ENCODE measurements at regions not wholly inside any gene's neighbourhood (a gene's known extent, or its start where the extent isn't known, plus 50 kb on each side); places are given as distances from the start of the nearest gene placed in this dataset.
"Not testable (repeated sequence)": the region's sequence is repeated elsewhere in the genome, so short reads cannot be mapped to it uniquely, and the experiment has no call there.

GRCh38 chr3:164748626-164749025, 329.7 kb downstream of the SI start:
- no peak for DNase-seq (ENCODE audit: low read depth)

GRCh38 chr3:164741869-164742268, 336.4 kb downstream of the SI start:
- DNase-seq (ENCODE audit: low read depth), result no peak

GRCh38 chr3:164737174-164737573, 341.1 kb downstream of the SI start:
- no peak for DNase-seq (ENCODE audit: low read depth)

GRCh38 chr3:164732166-164732565, 346.1 kb downstream of the SI start:
- DNase-seq (ENCODE audit: low read depth), result no peak

- DNase-seq (ENCODE audit: low read depth), result no peak
These were observed 347.4 kb downstream of the SI start for GRCh38 chr3:164730815-164731360.

- no peak for DNase-seq (ENCODE audit: low read depth)
These were observed 354.9 kb downstream of the SI start for GRCh38 chr3:164723396-164723795.

- DNase-seq (ENCODE audit: low read depth), result not testable (repeated sequence)
These were observed 375.5 kb downstream of the SI start for GRCh38 chr3:164702808-164703207.

- no peak for DNase-seq (ENCODE audit: low read depth)
These were observed 390.4 kb downstream of the SI start for GRCh38 chr3:164687902-164688301.

GRCh38 chr3:164687211-164687610, 391.1 kb downstream of the SI start:
- DNase-seq (ENCODE audit: low read depth), result no peak

- DNase-seq (ENCODE audit: low read depth), result no peak
These were observed 394.8 kb downstream of the SI start for GRCh38 chr3:164683489-164683888.

- no peak for DNase-seq (ENCODE audit: low read depth)
These were observed 399.1 kb downstream of the SI start for GRCh38 chr3:164679245-164679644.

- no peak for DNase-seq (ENCODE audit: low read depth)
These were observed 401.0 kb downstream of the SI start for GRCh38 chr3:164677317-164677716.

- no peak for DNase-seq (ENCODE audit: low read depth)
These were observed 404.6 kb downstream of the SI start for GRCh38 chr3:164673738-164674137.

- DNase-seq (ENCODE audit: low read depth), result no peak
These were observed 420.2 kb downstream of the SI start for GRCh38 chr3:164658125-164658524.

- DNase-seq (ENCODE audit: low read depth), result no peak
These were observed 420.7 kb downstream of the SI start for GRCh38 chr3:164657631-164658030.

- no peak for DNase-seq (ENCODE audit: low read depth)
These were observed 422.8 kb downstream of the SI start for GRCh38 chr3:164655462-164655861.

- no peak for DNase-seq (ENCODE audit: low read depth)
These were observed 437.2 kb downstream of the SI start for GRCh38 chr3:164641071-164641470.

GRCh38 chr3:164640591-164640990, 437.7 kb downstream of the SI start:
- DNase-seq (ENCODE audit: low read depth), result no peak

GRCh38 chr3:164620956-164621355, 457.3 kb downstream of the SI start:
- DNase-seq (ENCODE audit: low read depth), result no peak

- DNase-seq (ENCODE audit: low read depth), result no peak
These were observed 457.9 kb downstream of the SI start for GRCh38 chr3:164620423-164620822.

- no peak for DNase-seq (ENCODE audit: low read depth)
These were observed 465.5 kb downstream of the SI start for GRCh38 chr3:164612751-164613150.

- DNase-seq (ENCODE audit: low read depth), result no peak
These were observed 469.6 kb downstream of the SI start for GRCh38 chr3:164608554-164609276.

- no peak for DNase-seq (ENCODE audit: low read depth)
These were observed 473.6 kb downstream of the SI start for GRCh38 chr3:164604687-164605086.

- DNase-seq (ENCODE audit: low read depth), result no peak
These were observed 500.6 kb downstream of the SI start for GRCh38 chr3:164577667-164578210.
